Fibroblast of lung (primary cell): ENCODE measurements at regions not wholly inside any gene's neighbourhood (a gene's known extent, or its start where the extent isn't known, plus 50 kb on each side); places are given as distances from the start of the nearest gene placed in this dataset.

Experiments used
- EZH2 ChIP-seq: IDR thresholded peaks from 2 replicates; pipeline ENCODE4 v1.5.1; 2012; ENCODE audit warnings: low read length, control low read depth, mild to moderate bottlenecking; ENCODE audit errors: missing control alignments
- TF ChIP-seq, protein P1 (sequence below), 2 donors: IDR thresholded peaks in 1 of 2; conservative IDR thresholded peaks in 1 of 2; 1 replicate in 1 of 2; 2 replicates in 1 of 2; pipeline ENCODE4 v1.5.1; 2011 to 2012; ENCODE audit warnings: low read length in 2 of 2, control low read depth in 1 of 2, inconsistent platforms in 1 of 2, low read depth in 1 of 2, mild to moderate bottlenecking in 1 of 2

DNA sequence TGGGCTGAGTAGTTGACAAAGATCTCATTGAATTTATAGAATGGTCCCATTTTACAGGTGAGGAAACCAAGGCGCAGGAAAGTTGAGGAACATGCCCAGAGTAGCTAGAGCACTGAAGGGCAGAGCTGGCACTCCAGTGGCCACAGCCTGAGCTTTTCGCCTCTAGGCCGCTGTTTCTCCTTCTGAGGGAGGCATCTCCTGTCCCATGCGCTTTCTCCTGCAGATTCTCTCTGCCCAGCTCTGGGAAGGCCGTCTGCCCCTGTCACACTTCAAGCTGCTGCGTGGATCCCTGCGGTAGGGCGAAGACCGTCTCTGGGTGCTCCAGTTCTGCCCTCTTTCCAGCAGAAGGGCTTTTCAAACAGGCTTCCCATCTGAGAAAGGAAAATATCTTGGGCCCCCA lies 159.9 kb downstream of the ACTL8 start:
- peak; percentile 53 for TF ChIP-seq EZH2
- TF ChIP-seq, protein P1, sequence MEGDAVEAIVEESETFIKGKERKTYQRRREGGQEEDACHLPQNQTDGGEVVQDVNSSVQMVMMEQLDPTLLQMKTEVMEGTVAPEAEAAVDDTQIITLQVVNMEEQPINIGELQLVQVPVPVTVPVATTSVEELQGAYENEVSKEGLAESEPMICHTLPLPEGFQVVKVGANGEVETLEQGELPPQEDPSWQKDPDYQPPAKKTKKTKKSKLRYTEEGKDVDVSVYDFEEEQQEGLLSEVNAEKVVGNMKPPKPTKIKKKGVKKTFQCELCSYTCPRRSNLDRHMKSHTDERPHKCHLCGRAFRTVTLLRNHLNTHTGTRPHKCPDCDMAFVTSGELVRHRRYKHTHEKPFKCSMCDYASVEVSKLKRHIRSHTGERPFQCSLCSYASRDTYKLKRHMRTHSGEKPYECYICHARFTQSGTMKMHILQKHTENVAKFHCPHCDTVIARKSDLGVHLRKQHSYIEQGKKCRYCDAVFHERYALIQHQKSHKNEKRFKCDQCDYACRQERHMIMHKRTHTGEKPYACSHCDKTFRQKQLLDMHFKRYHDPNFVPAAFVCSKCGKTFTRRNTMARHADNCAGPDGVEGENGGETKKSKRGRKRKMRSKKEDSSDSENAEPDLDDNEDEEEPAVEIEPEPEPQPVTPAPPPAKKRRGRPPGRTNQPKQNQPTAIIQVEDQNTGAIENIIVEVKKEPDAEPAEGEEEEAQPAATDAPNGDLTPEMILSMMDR (conservative IDR thresholded peaks at IDR 0.05 in 1 of 2, IDR thresholded peaks at IDR 0.05 in 1 of 2; ENCODE audit: low read depth in 1 of 2, low read length in 2 of 2): no peak
